ENCODE measurements at regions not wholly inside any gene's neighbourhood (a gene's known extent, or its start where the extent isn't known, plus 50 kb on each side); places are given as distances from the start of the nearest gene placed in this dataset.

DNA sequence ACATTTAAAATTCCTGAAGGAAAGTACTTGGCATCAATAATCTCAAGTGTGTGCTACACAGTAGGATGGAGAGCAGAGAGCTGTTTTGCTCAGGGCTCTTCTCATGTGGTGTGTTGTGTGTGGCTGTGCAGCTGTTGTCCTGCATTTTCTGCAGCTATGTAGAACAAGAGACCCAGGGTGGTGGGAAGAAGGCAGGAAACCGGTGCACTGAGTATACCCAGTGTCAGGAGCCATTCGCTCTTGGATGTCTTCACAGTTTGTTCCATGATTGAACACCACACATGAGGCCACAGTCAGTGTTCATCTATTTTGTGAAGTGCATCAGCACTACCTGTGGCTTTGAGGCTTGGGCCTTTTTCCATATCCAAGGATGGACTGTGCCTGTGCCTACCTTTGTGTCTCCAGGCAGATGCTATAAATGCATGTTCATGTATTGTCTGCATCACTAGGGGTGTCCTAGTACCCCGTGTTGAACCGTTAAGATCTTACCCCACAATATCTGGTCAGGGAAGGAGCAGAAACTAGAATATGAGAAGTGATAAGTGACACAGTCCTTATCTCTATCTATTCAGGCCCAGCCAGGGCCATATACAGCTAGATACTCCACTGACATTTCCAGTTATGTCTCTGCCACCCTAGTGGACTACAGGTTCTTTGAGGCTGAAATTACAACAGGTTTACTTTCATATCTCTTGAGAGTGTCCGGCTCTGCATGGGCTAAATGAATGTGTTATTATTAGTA lies 194.3 kb downstream of the NR2F2 start:
- Histone ChIP-seq H3K9me3 (replicated peaks; ENCODE audit: insufficient read depth, low read length) (0 out of 2 replicates have a peak, but pooled peaks cover 4% of the 10 kb centered on the region), H3K27me3 (replicated peaks; ENCODE audit: insufficient read depth, low read length) (no peaks in the 10 kb centered on the region), H2AFZ (ENCODE audit: low read length) (no peak overlapping the region), H3K4me2 (ENCODE audit: low read depth, low read length) (no peak overlapping the region), H4K20me1 (ENCODE audit: insufficient read depth, low read length) (no peaks in the 10 kb centered on the region), H3K4me1 (ENCODE audit: low read length) (no peaks in the 10 kb centered on the region), H3K27ac (ENCODE audit: low read length) (no peak overlapping the region), H3K79me2 (ENCODE audit: low read length) (no peaks in the 10 kb centered on the region), H3K36me3 (replicated peaks; ENCODE audit: insufficient read depth, low read length) (no peaks in the 10 kb centered on the region), H3K9ac (ENCODE audit: low read length) (no peak overlapping the region), H3K9me2 (replicated peaks; ENCODE audit: insufficient read depth, low read length) (no peaks in the 10 kb centered on the region), H3F3A (ENCODE audit: insufficient read depth, low read length) (no peaks in the 10 kb centered on the region), H3K4me3 (ENCODE audit: low read length) (no peak overlapping the region)
- no peak for TF ChIP-seq CTCF (IDR thresholded peaks at IDR 0.05; ENCODE audit: low read length)
- TF ChIP-seq EZH2phosphoT487 (IDR thresholded peaks at IDR 0.05; ENCODE audit: low read length): no peak
- TF ChIP-seq EZH2 (optimal IDR thresholded peaks at IDR 0.05; ENCODE audit: low read depth, low read length): no peak
- no peak for DNase-seq

- no peak for DNase-seq
- TF ChIP-seq EZH2phosphoT487 (IDR thresholded peaks at IDR 0.05; ENCODE audit: low read length) (no peak), CTCF (IDR thresholded peaks at IDR 0.05; ENCODE audit: low read length) (no peak), EZH2 (optimal IDR thresholded peaks at IDR 0.05; ENCODE audit: low read depth, low read length) (no peak)
- Histone ChIP-seq H3K9ac (ENCODE audit: low read length) (no peak overlapping the region), H3F3A (ENCODE audit: insufficient read depth, low read length) (no peaks in the 10 kb centered on the region), H3K27me3 (replicated peaks; ENCODE audit: insufficient read depth, low read length) (no peaks in the 10 kb centered on the region), H3K9me3 (replicated peaks; ENCODE audit: insufficient read depth, low read length) (no peaks in the 10 kb centered on the region), H3K4me3 (ENCODE audit: low read length) (no peak overlapping the region), H3K36me3 (replicated peaks; ENCODE audit: insufficient read depth, low read length) (no peaks in the 10 kb centered on the region), H2AFZ (ENCODE audit: low read length) (no peak overlapping the region), H3K27ac (ENCODE audit: low read length) (no peak overlapping the region), H3K9me2 (replicated peaks; ENCODE audit: insufficient read depth, low read length) (no peaks in the 10 kb centered on the region), H3K79me2 (ENCODE audit: low read length) (no peaks in the 10 kb centered on the region), H3K4me2 (ENCODE audit: low read depth, low read length) (no peak overlapping the region), H4K20me1 (ENCODE audit: insufficient read depth, low read length) (no peaks in the 10 kb centered on the region), H3K4me1 (ENCODE audit: low read length) (no peaks in the 10 kb centered on the region)
These were observed 204.6 kb downstream of the NR2F2 start for GRCh38 chr15:96535148-96535547.

- no peak for TF ChIP-seq EZH2phosphoT487 (IDR thresholded peaks at IDR 0.05; ENCODE audit: low read length)
- no peak for TF ChIP-seq EZH2 (optimal IDR thresholded peaks at IDR 0.05; ENCODE audit: low read depth, low read length)
- no peak for TF ChIP-seq CTCF (IDR thresholded peaks at IDR 0.05; ENCODE audit: low read length)
- DNase-seq: no peak
- no peak overlapping the region for H3K4me3 ChIP-seq (ENCODE audit: low read length)
- H3K36me3 ChIP-seq (replicated peaks; ENCODE audit: insufficient read depth, low read length): no peaks in the 10 kb centered on the region
- no peaks in the 10 kb centered on the region for H3F3A ChIP-seq (ENCODE audit: insufficient read depth, low read length)
- no peak overlapping the region for H3K27ac ChIP-seq (ENCODE audit: low read length)
- H3K4me2 ChIP-seq (ENCODE audit: low read depth, low read length): no peak overlapping the region
- no peaks in the 10 kb centered on the region for H3K79me2 ChIP-seq (ENCODE audit: low read length)
- no peaks in the 10 kb centered on the region for H3K27me3 ChIP-seq (replicated peaks; ENCODE audit: insufficient read depth, low read length)
- H3K9me3 ChIP-seq (replicated peaks; ENCODE audit: insufficient read depth, low read length): no peaks in the 10 kb centered on the region
- no peaks in the 10 kb centered on the region for H3K4me1 ChIP-seq (ENCODE audit: low read length)
- no peaks in the 10 kb centered on the region for H4K20me1 ChIP-seq (ENCODE audit: insufficient read depth, low read length)
- no peaks in the 10 kb centered on the region for H3K9me2 ChIP-seq (replicated peaks; ENCODE audit: insufficient read depth, low read length)
- no peak overlapping the region for H3K9ac ChIP-seq (ENCODE audit: low read length)
- no peak overlapping the region for H2AFZ ChIP-seq (ENCODE audit: low read length)
These were observed 208.0 kb downstream of the NR2F2 start for GRCh38 chr15:96538491-96538890.

Measured in MM.1S (cell line).